GM19397 (cell line): ENCODE measurements at regions not wholly inside any gene's neighbourhood (a gene's known extent, or its start where the extent isn't known, plus 50 kb on each side); places are given as distances from the start of the nearest gene placed in this dataset.
"Not testable (repeated sequence)": the region's sequence is repeated elsewhere in the genome, so short reads cannot be mapped to it uniquely, and the experiment has no call there.

ENCODE experiments used
- ATAC-seq: cut with Tn5 transposase; IDR thresholded peaks from one replicate; pipeline ENCODE4 v1.9.1; 2021; ENCODE audit warnings: mild to moderate bottlenecking, moderate library complexity; ENCODE audit not compliant: unreplicated experiment

- no peak for ATAC-seq
Observed at GRCh38 chr17:77332034-77332971, 191.5 kb downstream of the SEC14L1 start.

GRCh38 chr17:77332981-77333685 lies 192.4 kb downstream of the SEC14L1 start:
- ATAC-seq = no peak

GRCh38 chr17:77337150-77337549 lies 196.4 kb downstream of the SEC14L1 start:
- ATAC-seq = no peak

GRCh38 chr17:77341069-77341541 lies 200.3 kb downstream of the SEC14L1 start:
- ATAC-seq = no peak

GRCh38 chr17:77342656-77342990 lies 201.9 kb downstream of the SEC14L1 start:
- ATAC-seq = not testable (repeated sequence)

- no peak for ATAC-seq
Observed at GRCh38 chr17:77343031-77343800, 202.4 kb downstream of the SEC14L1 start.

- ATAC-seq = no peak
Observed at GRCh38 chr17:77344038-77344437, 203.3 kb downstream of the SEC14L1 start.

- no peak for ATAC-seq
Observed at GRCh38 chr17:77345260-77345910, 204.6 kb downstream of the SEC14L1 start.

- no peak for ATAC-seq
Observed at GRCh38 chr17:77346765-77347164, 206.0 kb downstream of the SEC14L1 start.

GRCh38 chr17:77347544-77347943 lies 206.8 kb downstream of the SEC14L1 start:
- ATAC-seq = no peak

GRCh38 chr17:77349976-77350830 lies 209.4 kb downstream of the SEC14L1 start:
- ATAC-seq = no peak

- ATAC-seq = no peak
Observed at GRCh38 chr17:77352441-77352840, 211.7 kb downstream of the SEC14L1 start.

GRCh38 chr17:77352996-77353395 lies 212.2 kb downstream of the SEC14L1 start:
- no peak for ATAC-seq

- no peak for ATAC-seq
Observed at GRCh38 chr17:77353684-77354419, 213.1 kb downstream of the SEC14L1 start.

GRCh38 chr17:77354420-77354669 lies 213.6 kb downstream of the SEC14L1 start:
- ATAC-seq = no peak

GRCh38 chr17:77354670-77355455 lies 214.1 kb downstream of the SEC14L1 start:
- no peak for ATAC-seq

GRCh38 chr17:77356109-77356689 lies 215.4 kb downstream of the SEC14L1 start:
- no peak for ATAC-seq

- no peak for ATAC-seq
Observed at GRCh38 chr17:77356690-77357201, 216.0 kb downstream of the SEC14L1 start.
